PC-3 (cell line): ENCODE measurements at regions not wholly inside any gene's neighbourhood (a gene's known extent, or its start where the extent isn't known, plus 50 kb on each side); places are given as distances from the start of the nearest gene placed in this dataset.

ENCODE experiments used
- CTCF ChIP-seq: fragments of 300-600 bp; sonication (generic); conservative IDR thresholded peaks from 2 replicates; pipeline ENCODE4 v1.5.1; 2017; ENCODE audit warnings: antibody characterized with exemption, low read depth, mild to moderate bottlenecking, low read length
- EZH2phosphoT487 ChIP-seq: fragments of 300-600 bp; sonication (generic); IDR thresholded peaks from 2 replicates; pipeline ENCODE4 v1.6.1; 2018; ENCODE audit warnings: mild to moderate bottlenecking, antibody characterized with exemption, low read length, borderline replicate concordance

DNA sequence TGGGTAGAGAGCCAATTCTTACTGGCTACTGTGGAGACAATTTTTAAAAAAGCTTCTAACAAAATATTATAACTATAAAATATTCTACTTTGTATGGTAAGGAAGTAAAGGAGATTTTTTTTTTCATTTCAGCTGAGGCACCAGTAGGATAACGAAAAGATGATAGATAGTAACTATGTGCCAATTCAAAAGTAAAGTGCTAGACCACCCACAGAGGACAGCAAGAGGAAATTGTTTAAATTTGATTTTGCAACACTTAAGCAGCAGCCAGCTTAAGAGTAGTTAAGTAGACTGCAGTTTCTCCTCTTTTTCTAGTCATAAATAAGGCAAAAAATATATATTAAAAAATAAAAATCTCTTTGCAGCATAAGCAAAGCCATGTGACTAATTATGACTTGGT is 1539.3 kb upstream of the ACO1 start:
- TF ChIP-seq CTCF (no peak), EZH2phosphoT487 (no peak)
